Transverse colon (tissue), 3 donors: ENCODE measurements at regions not wholly inside any gene's neighbourhood (a gene's known extent, or its start where the extent isn't known, plus 50 kb on each side); places are given as distances from the start of the nearest gene placed in this dataset.

Experiments used
- POLR2A ChIP-seq: fragments of 450-650 bp; IDR thresholded peaks from one replicate; pipeline ENCODE4 v1.6.1; 2016; ENCODE audit warnings: antibody characterized with exemption, mild to moderate bottlenecking, moderate library complexity
- TF ChIP-seq, protein P1 (sequence below), 5 experiments: fragments of 200-600 bp in 3 of 5; fragments of 450-650 bp in 2 of 5; sonication (generic) in 3 of 5; IDR thresholded peaks; 1 replicate in 2 of 5; 2 replicates in 3 of 5; pipeline ENCODE4 v1.5.1; 2016 to 2017; ENCODE audit warnings: antibody characterized with exemption in 5 of 5, inconsistent platforms in 3 of 5, mild to moderate bottlenecking in 2 of 5, moderate library complexity in 1 of 5

DNA sequence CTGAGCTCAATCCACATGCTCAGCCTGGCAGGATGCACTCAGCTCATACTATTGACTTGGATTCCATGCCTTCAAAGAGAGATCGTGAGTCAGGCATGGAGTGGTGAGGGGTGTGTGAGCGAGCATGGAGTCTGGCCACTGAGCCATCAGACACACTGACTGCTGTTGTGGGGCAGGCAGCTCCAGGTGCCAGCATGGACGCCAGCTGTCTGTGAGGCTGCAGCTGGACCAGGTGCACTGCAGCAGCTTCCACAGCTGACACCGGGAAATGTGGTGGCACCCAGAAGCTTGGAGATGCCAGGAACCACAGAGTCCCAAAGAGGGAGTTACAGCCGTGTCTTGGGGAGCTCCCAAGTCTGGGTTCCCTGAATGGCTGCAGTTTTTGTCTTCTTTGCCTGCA is 1026.4 kb upstream of the ADGRL3 start:
- TF ChIP-seq, protein P1, sequence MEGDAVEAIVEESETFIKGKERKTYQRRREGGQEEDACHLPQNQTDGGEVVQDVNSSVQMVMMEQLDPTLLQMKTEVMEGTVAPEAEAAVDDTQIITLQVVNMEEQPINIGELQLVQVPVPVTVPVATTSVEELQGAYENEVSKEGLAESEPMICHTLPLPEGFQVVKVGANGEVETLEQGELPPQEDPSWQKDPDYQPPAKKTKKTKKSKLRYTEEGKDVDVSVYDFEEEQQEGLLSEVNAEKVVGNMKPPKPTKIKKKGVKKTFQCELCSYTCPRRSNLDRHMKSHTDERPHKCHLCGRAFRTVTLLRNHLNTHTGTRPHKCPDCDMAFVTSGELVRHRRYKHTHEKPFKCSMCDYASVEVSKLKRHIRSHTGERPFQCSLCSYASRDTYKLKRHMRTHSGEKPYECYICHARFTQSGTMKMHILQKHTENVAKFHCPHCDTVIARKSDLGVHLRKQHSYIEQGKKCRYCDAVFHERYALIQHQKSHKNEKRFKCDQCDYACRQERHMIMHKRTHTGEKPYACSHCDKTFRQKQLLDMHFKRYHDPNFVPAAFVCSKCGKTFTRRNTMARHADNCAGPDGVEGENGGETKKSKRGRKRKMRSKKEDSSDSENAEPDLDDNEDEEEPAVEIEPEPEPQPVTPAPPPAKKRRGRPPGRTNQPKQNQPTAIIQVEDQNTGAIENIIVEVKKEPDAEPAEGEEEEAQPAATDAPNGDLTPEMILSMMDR (IDR thresholded peaks at IDR 0.05), result no peak
- no peak for TF ChIP-seq POLR2A
